A673 (cell line): ENCODE measurements at regions not wholly inside any gene's neighbourhood (a gene's known extent, or its start where the extent isn't known, plus 50 kb on each side); places are given as distances from the start of the nearest gene placed in this dataset.

ENCODE experiments used
- CTCF ChIP-seq: fragments of 300-800, 200-600 bp; sonication (generic); conservative IDR thresholded peaks from 2 replicates; pipeline ENCODE4 v1.5.1; 2017; ENCODE audit warnings: low read depth, mild to moderate bottlenecking, antibody characterized with exemption, low read length, moderate library complexity, mixed read lengths
- EZH2 ChIP-seq: fragments of 200-600 bp; sonication (generic); IDR thresholded peaks from 2 replicates; pipeline ENCODE4 v1.6.1; 2017; ENCODE audit warnings: borderline replicate concordance, low read depth, mild to moderate bottlenecking, mixed read lengths, antibody characterized with exemption, low read length; ENCODE audit not compliant: poor library complexity, severe bottlenecking

- TF ChIP-seq CTCF (no peak), EZH2 (no peak)
These were observed 136.4 kb downstream of the BUD13 start for GRCh38 chr11:116636341-116636929.
